Transverse colon (tissue), 4 donors: ENCODE measurements at regions not wholly inside any gene's neighbourhood (a gene's known extent, or its start where the extent isn't known, plus 50 kb on each side); places are given as distances from the start of the nearest gene placed in this dataset.

Source experiments
- CTCF ChIP-seq, 5 experiments: fragments of 200-600 bp in 3 of 5; fragments of 450-650 bp in 2 of 5; sonication (generic) in 3 of 5; IDR thresholded peaks; 1 replicate in 2 of 5; 2 replicates in 3 of 5; pipeline ENCODE4 v1.5.1; 2016 to 2017; ENCODE audit warnings: antibody characterized with exemption in 5 of 5, inconsistent platforms in 3 of 5, mild to moderate bottlenecking in 2 of 5, moderate library complexity in 1 of 5
- EP300 ChIP-seq: sonication (generic); formaldehyde crosslinking; IDR thresholded peaks from one replicate; pipeline ENCODE4 v1.6.1; 2017; ENCODE audit warnings: antibody characterized with exemption, low read depth
- POLR2A ChIP-seq: fragments of 450-650 bp; IDR thresholded peaks from one replicate; pipeline ENCODE4 v1.6.1; 2016; ENCODE audit warnings: antibody characterized with exemption, mild to moderate bottlenecking, moderate library complexity
- POLR2AphosphoS5 ChIP-seq, 3 donors: sonication (generic); formaldehyde crosslinking; IDR thresholded peaks; one replicate each; pipeline ENCODE4 v1.6.1; 2016; ENCODE audit warnings: antibody characterized with exemption in 3 of 3

DNA sequence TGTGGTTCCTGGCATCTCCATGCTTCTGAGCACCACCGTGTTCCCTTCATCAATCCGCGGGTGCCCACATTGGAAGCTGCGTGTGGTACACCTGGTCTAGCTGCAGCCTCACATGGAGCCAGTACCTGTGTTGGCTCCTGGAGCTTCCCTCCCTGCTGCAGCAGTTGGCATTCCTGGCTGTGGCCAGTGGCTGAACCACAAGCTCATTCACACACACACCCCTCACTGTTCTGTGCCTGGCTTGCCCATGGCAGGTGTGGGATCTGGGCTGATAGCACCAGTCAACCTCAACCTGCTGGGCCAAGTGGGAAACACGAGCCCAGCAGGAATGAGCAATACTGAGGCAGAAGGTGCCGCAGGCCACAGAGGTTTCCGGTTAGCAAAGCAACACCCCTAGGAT, 256.2 kb upstream of the LRFN5 start:
- TF ChIP-seq CTCF (IDR thresholded peaks at IDR 0.05) = no peak
- no peak for TF ChIP-seq POLR2AphosphoS5 (IDR thresholded peaks at IDR 0.05)
- no peak for TF ChIP-seq POLR2A
- no peak for TF ChIP-seq EP300
